DND-41 (cell line): ENCODE measurements at regions not wholly inside any gene's neighbourhood (a gene's known extent, or its start where the extent isn't known, plus 50 kb on each side); places are given as distances from the start of the nearest gene placed in this dataset.

Experiments
- ATAC-seq: fragments of 200-7000 bp; cut with Tn5 transposase; 3 replicates; pipeline ENCODE4 v1.9.1; 2021; ENCODE audit warnings: low read depth; ENCODE audit not compliant: insufficient read depth
- DNase-seq: peaks from one replicate; pipeline ENCODE4 v3.0.0-alpha.2; 2020
- H2AFZ ChIP-seq: 2 replicates; pipeline ENCODE4 v1.6.0; 2012; ENCODE audit warnings: low read depth, low read length
- H3K27ac ChIP-seq: 2 replicates; pipeline ENCODE4 v1.5.1; 2012; ENCODE audit warnings: low read length, inconsistent platforms
- H3K27me3 ChIP-seq: fragments of 200-600 bp; sonication (generic); 2 replicates; pipeline ENCODE4 v1.6.0; 2012; ENCODE audit warnings: low read length, mild to moderate bottlenecking, inconsistent platforms; ENCODE audit not compliant: insufficient read depth, poor library complexity
- H3K36me3 ChIP-seq: 2 replicates; pipeline ENCODE4 v1.5.1; 2012; ENCODE audit warnings: low read length, inconsistent platforms; ENCODE audit not compliant: insufficient read depth
- H3K4me1 ChIP-seq: 2 replicates; pipeline ENCODE4 v1.5.1; 2012; ENCODE audit warnings: mild to moderate bottlenecking, low read length; ENCODE audit not compliant: insufficient read depth
- H3K4me2 ChIP-seq: 2 replicates; pipeline ENCODE4 v1.6.0; 2012; ENCODE audit warnings: mild to moderate bottlenecking, moderate library complexity, low read length, inconsistent platforms; ENCODE audit not compliant: insufficient read depth
- H3K4me3 ChIP-seq, 2 experiments: fragments of 200-600 bp in 1 of 2; shearing (Covaris generic) in 1 of 2; 2 replicates each; pipeline ENCODE4 v1.5.1; 2012 to 2016; ENCODE audit warnings: inconsistent platforms in 2 of 2, low read length in 2 of 2, mild to moderate bottlenecking in 2 of 2, low read depth in 1 of 2, moderate library complexity in 1 of 2
- H3K79me2 ChIP-seq: 2 replicates; pipeline ENCODE4 v1.6.0; 2012; ENCODE audit warnings: low read length, inconsistent platforms; ENCODE audit not compliant: insufficient read depth
- H3K9ac ChIP-seq: 2 replicates; pipeline ENCODE4 v1.6.0; 2012; ENCODE audit warnings: low read depth, mild to moderate bottlenecking, inconsistent platforms, low read length, moderate library complexity
- H3K9me3 ChIP-seq: 2 replicates; pipeline ENCODE4 v1.5.1; 2012; ENCODE audit warnings: low read length, moderate library complexity, mild to moderate bottlenecking, inconsistent platforms; ENCODE audit not compliant: insufficient read depth, severe bottlenecking
- H4K20me1 ChIP-seq: 2 replicates; pipeline ENCODE4 v1.6.0; 2012; ENCODE audit warnings: low read length; ENCODE audit not compliant: insufficient read depth
- EZH2 ChIP-seq: IDR thresholded peaks from 3 replicates; pipeline ENCODE4 v1.6.1; 2012; ENCODE audit warnings: borderline replicate concordance, low read depth, mild to moderate bottlenecking, moderate library complexity, low read length, inconsistent platforms; ENCODE audit not compliant: severe bottlenecking
- TF ChIP-seq, protein P1 (sequence below): IDR thresholded peaks from 2 replicates; pipeline ENCODE4 v1.5.1; 2012; ENCODE audit warnings: borderline replicate concordance, low read length, moderate library complexity, mild to moderate bottlenecking; ENCODE audit not compliant: poor library complexity, severe bottlenecking; ENCODE audit errors: extremely low read depth

DNA sequence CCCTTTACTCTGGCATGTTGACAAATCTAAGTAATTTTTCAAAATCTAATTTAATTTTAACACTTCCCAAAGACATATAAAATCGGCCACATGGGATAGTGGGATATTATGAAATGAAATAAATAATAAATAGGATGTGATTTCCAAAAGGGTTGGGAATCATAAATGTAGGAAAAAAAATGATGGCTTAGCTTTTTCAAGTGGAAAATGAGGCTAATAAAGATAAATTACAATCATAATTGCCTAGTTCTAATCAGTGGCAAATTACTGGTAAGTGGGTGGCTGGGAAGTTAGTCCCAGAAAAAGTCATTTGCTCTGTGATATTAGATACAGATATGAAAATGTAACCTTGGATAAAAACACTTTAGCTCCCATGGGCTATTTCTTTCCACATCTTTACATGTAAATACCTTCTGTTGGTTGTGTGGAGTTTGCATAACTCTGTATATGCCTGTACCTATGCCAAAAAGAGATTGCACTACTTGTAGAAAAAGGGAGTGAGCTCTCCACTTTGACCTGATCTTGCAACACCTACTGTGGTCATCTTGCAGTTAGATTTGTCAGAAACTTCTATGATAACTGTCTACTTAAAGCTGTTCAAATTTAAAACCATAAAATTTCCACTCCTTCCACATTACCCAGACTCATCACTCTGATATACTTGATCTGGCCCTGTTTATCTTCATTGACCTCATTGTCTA lies 284.6 kb upstream of the KAZN start:
- no peak overlapping the region for H2AFZ ChIP-seq
- H3K79me2 ChIP-seq: no peaks in the 10 kb centered on the region
- no peaks in the 10 kb centered on the region for H4K20me1 ChIP-seq
- no peaks in the 10 kb centered on the region for H3K27me3 ChIP-seq
- H3K27ac ChIP-seq: no peak overlapping the region
- H3K36me3 ChIP-seq: no peaks in the 10 kb centered on the region
- DNase-seq (no peak), ATAC-seq (no peak)
- TF ChIP-seq, protein P1, sequence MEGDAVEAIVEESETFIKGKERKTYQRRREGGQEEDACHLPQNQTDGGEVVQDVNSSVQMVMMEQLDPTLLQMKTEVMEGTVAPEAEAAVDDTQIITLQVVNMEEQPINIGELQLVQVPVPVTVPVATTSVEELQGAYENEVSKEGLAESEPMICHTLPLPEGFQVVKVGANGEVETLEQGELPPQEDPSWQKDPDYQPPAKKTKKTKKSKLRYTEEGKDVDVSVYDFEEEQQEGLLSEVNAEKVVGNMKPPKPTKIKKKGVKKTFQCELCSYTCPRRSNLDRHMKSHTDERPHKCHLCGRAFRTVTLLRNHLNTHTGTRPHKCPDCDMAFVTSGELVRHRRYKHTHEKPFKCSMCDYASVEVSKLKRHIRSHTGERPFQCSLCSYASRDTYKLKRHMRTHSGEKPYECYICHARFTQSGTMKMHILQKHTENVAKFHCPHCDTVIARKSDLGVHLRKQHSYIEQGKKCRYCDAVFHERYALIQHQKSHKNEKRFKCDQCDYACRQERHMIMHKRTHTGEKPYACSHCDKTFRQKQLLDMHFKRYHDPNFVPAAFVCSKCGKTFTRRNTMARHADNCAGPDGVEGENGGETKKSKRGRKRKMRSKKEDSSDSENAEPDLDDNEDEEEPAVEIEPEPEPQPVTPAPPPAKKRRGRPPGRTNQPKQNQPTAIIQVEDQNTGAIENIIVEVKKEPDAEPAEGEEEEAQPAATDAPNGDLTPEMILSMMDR: no peak
- no peak for TF ChIP-seq EZH2
- H3K4me1 ChIP-seq: peaks cover 14% of the 10 kb centered on the region
- peaks cover 13% of the 10 kb centered on the region for H3K9me3 ChIP-seq
- H3K4me2 ChIP-seq: no peak overlapping the region
- no peak overlapping the region for H3K9ac ChIP-seq
- H3K4me3 ChIP-seq: no peak overlapping the region

DNA sequence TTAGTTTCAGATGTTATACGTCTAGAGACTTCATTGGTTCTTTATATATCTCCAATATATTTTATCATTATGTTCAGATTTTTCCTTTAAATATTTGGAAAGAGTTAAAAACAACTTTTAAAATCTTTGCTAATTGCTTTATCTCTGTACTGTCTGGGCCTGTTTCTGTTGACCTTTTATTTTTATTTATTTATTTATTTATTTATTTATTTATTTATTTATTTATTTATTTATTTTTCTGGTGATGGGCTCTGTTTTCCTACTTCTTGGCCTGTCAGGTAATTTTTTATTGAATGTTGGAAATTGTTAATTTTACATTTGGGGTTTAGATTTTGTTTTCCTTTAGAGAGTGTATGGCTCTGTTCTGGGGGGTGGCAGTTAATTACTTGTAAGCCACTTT lies 279.7 kb upstream of the KAZN start:
- Histone ChIP-seq H3K4me1 (peaks cover 63% of the 10 kb centered on the region), H3K27ac (peak overlapping the region; percentile 97)
- ATAC-seq: no peak

DNA sequence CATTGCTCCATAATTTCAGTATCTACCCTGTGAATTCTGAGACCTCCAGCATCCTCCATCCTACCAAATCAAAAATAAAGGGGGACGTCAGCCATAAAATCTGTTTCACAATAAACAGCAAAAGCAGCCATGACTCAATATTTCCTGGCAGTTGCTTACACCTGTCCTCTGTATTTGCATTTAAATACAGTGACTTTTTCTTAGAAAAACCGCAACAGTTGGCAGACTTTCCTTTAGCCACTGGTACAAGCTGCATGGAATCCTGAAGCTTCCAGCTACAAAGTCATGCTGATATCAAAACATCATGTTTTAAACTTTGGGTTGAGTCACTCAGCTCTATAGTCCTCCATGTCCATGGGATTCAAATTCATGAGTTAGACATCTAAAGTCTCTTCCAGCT lies 278.0 kb upstream of the KAZN start:
- Histone ChIP-seq H2AFZ (no peak overlapping the region), H3K4me3 (no peak overlapping the region), H3K4me2 (peak overlapping the region; percentile 54), H3K36me3 (peaks cover 6% of the 10 kb centered on the region), H3K27ac (peak overlapping the region; percentile 97), H3K4me1 (peaks cover 72% of the 10 kb centered on the region), H3K79me2 (no peaks in the 10 kb centered on the region), H4K20me1 (no peaks in the 10 kb centered on the region), H3K9ac (peak overlapping the region; percentile 63), H3K9me3 (peaks cover 14% of the 10 kb centered on the region), H3K27me3 (no peaks in the 10 kb centered on the region)
- DNase-seq (peak; percentile 82), ATAC-seq (peak; percentile 91)
- TF ChIP-seq, protein P1: no peak
- TF ChIP-seq EZH2: no peak

More for the DNA sequence above, 279.7 kb upstream of the KAZN start:
- Histone ChIP-seq H3K27me3 (no peaks in the 10 kb centered on the region), H3K36me3 (peaks cover 6% of the 10 kb centered on the region), H4K20me1 (no peaks in the 10 kb centered on the region), H3K4me2 (no peak overlapping the region), H3K4me3 (no peak overlapping the region), H3K79me2 (no peaks in the 10 kb centered on the region), H2AFZ (no peak overlapping the region), H3K9ac (peak overlapping the region; percentile 63; the same call in 1 of the 2 replicates), H3K9me3 (peaks cover 14% of the 10 kb centered on the region)
- TF ChIP-seq, protein P1: no peak
- TF ChIP-seq EZH2: no peak
- DNase-seq: no peak
